ENCODE measurements at regions not wholly inside any gene's neighbourhood (a gene's known extent, or its start where the extent isn't known, plus 50 kb on each side); places are given as distances from the start of the nearest gene placed in this dataset.
A peak's percentile ranks its signal among the peaks of the same experiment; 100 is the strongest.

DNA sequence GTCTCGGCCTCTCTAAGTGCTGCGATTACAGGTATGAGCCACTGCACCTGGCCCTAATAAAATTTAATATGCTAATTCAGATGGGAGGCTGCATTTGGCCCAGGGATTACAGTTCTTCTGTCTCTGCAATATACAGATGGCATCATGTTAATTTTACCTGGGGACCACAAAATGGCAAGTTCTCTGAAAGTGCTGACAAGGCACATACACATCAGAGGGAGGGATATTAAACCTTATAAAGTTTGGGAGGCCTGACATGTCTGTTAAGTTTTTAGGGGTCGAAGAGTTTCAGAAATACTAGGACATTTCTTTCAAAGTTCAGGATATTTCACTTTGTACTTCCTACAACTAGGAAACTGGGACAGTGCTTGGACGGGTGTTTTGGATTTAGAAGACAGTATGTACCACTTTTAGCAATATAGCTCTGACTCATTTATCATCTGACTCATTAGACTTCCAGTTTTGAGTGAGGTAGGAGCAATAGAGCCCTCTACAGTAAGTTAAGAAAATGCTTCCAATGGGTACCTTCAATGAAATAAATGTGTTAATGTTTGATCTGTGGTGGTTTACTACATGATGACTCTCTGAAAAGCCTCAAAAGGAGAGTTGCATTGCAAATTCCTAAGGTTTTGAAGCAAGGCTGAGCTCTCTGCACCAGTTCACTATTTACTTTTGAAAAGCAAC is 981.0 kb upstream of the HS3ST1 start:
- TF ChIP-seq CTCF (IDR thresholded peaks at IDR 0.05) (peak in 1 of 6 experiments; percentile 11), POLR2A (IDR thresholded peaks at IDR 0.05) (no peak)
